Psoas muscle (tissue), 7 donors: ENCODE measurements at regions not wholly inside any gene's neighbourhood (a gene's known extent, or its start where the extent isn't known, plus 50 kb on each side); places are given as distances from the start of the nearest gene placed in this dataset.

Experiments used
- ATAC-seq, 4 donors: fragments of 200-7000 bp; cut with Tn5 transposase; one replicate each; pipeline ENCODE4 v1.9.1; 2020; ENCODE audit warnings: moderate library complexity in 3 of 4, mild to moderate bottlenecking in 2 of 4
- DNase-seq, 2 donors: peaks; one replicate each; pipeline ENCODE4 v3.0.0-alpha.2; 2020
- H3K27ac ChIP-seq: fragments of 200-600 bp; one replicate; pipeline ENCODE4 v1.8.0; 2022
- H3K27me3 ChIP-seq, 3 donors: fragments of 200-600 bp in 1 of 3; one replicate each; pipeline versions ENCODE4 v1.6.1 to v1.8.0; 2013 to 2022; ENCODE audit warnings: low read length in 2 of 3, mild to moderate bottlenecking in 2 of 3, moderate library complexity in 1 of 3; ENCODE audit not compliant: insufficient read depth in 3 of 3
- H3K36me3 ChIP-seq, 2 donors: fragments of 200-600 bp in 1 of 2; one replicate each; pipeline versions ENCODE4 v1.6.1 to v1.8.0; 2013 to 2022; ENCODE audit warnings: low read depth in 1 of 2, mild to moderate bottlenecking in 1 of 2, moderate library complexity in 1 of 2; ENCODE audit not compliant: insufficient read depth in 1 of 2
- H3K4me1 ChIP-seq: fragments of 200-600 bp; one replicate; pipeline ENCODE4 v1.8.0; 2022
- H3K4me3 ChIP-seq: fragments of 200-600 bp; one replicate; pipeline ENCODE4 v1.8.0; 2022; ENCODE audit warnings: mild to moderate bottlenecking
- H3K9me3 ChIP-seq: fragments of 200-600 bp; one replicate; pipeline ENCODE4 v1.8.0; 2022
- WGBS, 3 donors: extraction: QIAGEN DNeasy Blood & Tissue Kit; methylation state at CpG; one replicate each; pipeline versions ENCODE4 v1.1.6 to v1.1.7; 2013; 5-methylcytosine and 5-hydroxymethylcytosine counted together
- intact Hi-C, 2 donors: fragments of 100-400 bp; cut with DNase I; formaldehyde crosslinking; loops; one replicate each; pipeline versions ENCODE4 v1.11.0 to v1.14.2; 2022
- TF ChIP-seq, protein P1 (sequence below): fragments of 200-600 bp; IDR thresholded peaks from one replicate; pipeline ENCODE4 v1.8.0; 2022; ENCODE audit warnings: antibody characterized with exemption
- donor health status: healthy with polysubstance abuse.
- donor health status: DM: no; HTN: no; CAD: no; lungs with moderate emphysema.
- donor health status: Bipolar disorder and iron deficiency.
- donor health status: healthy.
- donor health status: DM: yes; HTN: yes; CAD: no.
- donor health status: DM: no; HTN: no; CAD: no.
- donor health status: DM: yes; HTN: yes; CAD: no.

GRCh38 chr7:153301936-153302335 is 542.4 kb downstream of the ACTR3B start:
- Histone ChIP-seq H3K4me1 (no peaks in the 10 kb centered on the region), H3K27me3 (no peaks in the 10 kb centered on the region), H3K4me3 (no peak overlapping the region), H3K27ac (no peak overlapping the region), H3K9me3 (no peaks in the 10 kb centered on the region), H3K36me3 (no peaks in the 10 kb centered on the region)
- ATAC-seq (no peak), DNase-seq (no peak)
- WGBS, 3 donors, result 35 to 49% (median 36%) methylated on average over 7 of the region's 7 CpGs
- TF ChIP-seq, protein P1, sequence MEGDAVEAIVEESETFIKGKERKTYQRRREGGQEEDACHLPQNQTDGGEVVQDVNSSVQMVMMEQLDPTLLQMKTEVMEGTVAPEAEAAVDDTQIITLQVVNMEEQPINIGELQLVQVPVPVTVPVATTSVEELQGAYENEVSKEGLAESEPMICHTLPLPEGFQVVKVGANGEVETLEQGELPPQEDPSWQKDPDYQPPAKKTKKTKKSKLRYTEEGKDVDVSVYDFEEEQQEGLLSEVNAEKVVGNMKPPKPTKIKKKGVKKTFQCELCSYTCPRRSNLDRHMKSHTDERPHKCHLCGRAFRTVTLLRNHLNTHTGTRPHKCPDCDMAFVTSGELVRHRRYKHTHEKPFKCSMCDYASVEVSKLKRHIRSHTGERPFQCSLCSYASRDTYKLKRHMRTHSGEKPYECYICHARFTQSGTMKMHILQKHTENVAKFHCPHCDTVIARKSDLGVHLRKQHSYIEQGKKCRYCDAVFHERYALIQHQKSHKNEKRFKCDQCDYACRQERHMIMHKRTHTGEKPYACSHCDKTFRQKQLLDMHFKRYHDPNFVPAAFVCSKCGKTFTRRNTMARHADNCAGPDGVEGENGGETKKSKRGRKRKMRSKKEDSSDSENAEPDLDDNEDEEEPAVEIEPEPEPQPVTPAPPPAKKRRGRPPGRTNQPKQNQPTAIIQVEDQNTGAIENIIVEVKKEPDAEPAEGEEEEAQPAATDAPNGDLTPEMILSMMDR, result no peak
- intact Hi-C loops, result no loop called here

DNA sequence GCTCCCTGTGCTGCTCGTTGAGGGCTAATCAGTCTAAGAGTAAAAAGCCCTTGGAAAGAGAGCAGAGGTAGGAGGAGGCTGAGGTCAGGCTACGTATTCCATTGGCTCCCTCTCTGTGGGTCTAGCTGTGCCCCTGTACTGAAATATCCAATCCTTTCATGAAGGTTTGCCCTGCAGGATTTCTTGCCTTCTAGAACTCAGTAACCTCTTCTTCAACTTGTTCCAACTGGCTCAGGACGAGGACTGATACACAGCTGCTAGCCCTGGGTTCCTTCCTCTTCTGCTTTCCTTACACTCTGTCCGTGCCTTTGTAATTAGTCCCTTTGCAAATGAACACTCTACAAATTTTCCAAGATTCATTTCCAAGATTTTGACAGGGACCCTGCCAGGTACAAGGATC is 560.5 kb downstream of the ACTR3B start:
- DNase-seq (no peak), ATAC-seq (no peak)
- 11 to 28% (median 26%) methylated on average over 4 of the region's 4 CpGs for WGBS, 3 donors
- Histone ChIP-seq H3K9me3 (no peaks in the 10 kb centered on the region), H3K36me3 (no peaks in the 10 kb centered on the region), H3K27me3 (no peaks in the 10 kb centered on the region), H3K4me3 (no peak overlapping the region), H3K4me1 (no peaks in the 10 kb centered on the region), H3K27ac (no peak overlapping the region)
- intact Hi-C loops, result no loop called here
- TF ChIP-seq, protein P1, result no peak

GRCh38 chr7:153320681-153321080 is 561.1 kb downstream of the ACTR3B start:
- DNase-seq (no peak), ATAC-seq (no peak)
- H3K4me3 ChIP-seq, result no peak overlapping the region
- no peak overlapping the region for H3K27ac ChIP-seq
- intact Hi-C loops, result no loop called here
- H3K4me1 ChIP-seq, result no peaks in the 10 kb centered on the region
- no peaks in the 10 kb centered on the region for H3K36me3 ChIP-seq
- TF ChIP-seq, protein P1, result no peak
- no peaks in the 10 kb centered on the region for H3K27me3 ChIP-seq
- WGBS, 3 donors, result 58 to 65% (median 60%) methylated on average over 4 of the region's 4 CpGs
- no peaks in the 10 kb centered on the region for H3K9me3 ChIP-seq

DNA sequence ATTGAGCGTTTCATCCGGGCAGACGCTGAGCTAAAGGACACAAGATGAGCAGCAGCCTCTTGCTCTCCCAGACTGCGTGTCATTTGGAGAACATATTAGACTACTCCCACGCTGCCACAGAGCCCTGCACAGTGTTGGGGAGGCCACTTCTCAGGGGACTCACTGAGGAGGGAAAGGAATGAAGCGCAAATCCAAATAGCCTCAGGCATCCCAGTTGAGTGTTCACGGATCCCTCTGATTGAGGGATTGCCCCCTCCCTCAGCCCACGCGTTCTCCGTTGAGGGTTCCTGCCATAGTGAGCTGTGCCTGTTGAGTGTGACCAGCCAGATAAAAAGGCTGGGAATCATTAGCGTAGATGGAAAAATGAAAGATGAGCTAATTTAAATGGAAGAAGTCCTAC is 563.4 kb downstream of the ACTR3B start:
- DNase-seq, result no peak
- WGBS, 3 donors, result 64 to 80% (median 75%) methylated on average over 11 of the region's 11 CpGs
- intact Hi-C loops, result no loop called here

GRCh38 chr7:153324094-153324493 is 564.5 kb downstream of the ACTR3B start:
- H3K4me1 ChIP-seq, result no peaks in the 10 kb centered on the region
- no peaks in the 10 kb centered on the region for H3K36me3 ChIP-seq
- ATAC-seq, result no peak
- TF ChIP-seq, protein P1, result no peak
- no peaks in the 10 kb centered on the region for H3K27me3 ChIP-seq
- intact Hi-C loops, result no loop called here
- H3K27ac ChIP-seq, result no peak overlapping the region
- no peak overlapping the region for H3K4me3 ChIP-seq
- 68 to 74% (median 68%) methylated on average over 5 of the region's 5 CpGs for WGBS, 3 donors
- no peak for DNase-seq
- H3K9me3 ChIP-seq, result no peaks in the 10 kb centered on the region

More for the DNA sequence above, 563.4 kb downstream of the ACTR3B start:
- no peak for ATAC-seq
- no peaks in the 10 kb centered on the region for H3K4me1 ChIP-seq
- TF ChIP-seq, protein P1, result no peak
- H3K4me3 ChIP-seq, result no peak overlapping the region
- no peaks in the 10 kb centered on the region for H3K36me3 ChIP-seq
- H3K9me3 ChIP-seq, result no peaks in the 10 kb centered on the region
- H3K27me3 ChIP-seq, result no peaks in the 10 kb centered on the region
- no peak overlapping the region for H3K27ac ChIP-seq
